GM10248 (cell line): ENCODE measurements at regions not wholly inside any gene's neighbourhood (a gene's known extent, or its start where the extent isn't known, plus 50 kb on each side); places are given as distances from the start of the nearest gene placed in this dataset.

ENCODE experiments used
- CTCF ChIA-PET: fragments of 300-600 bp; sonication (Branson Sonifier 250); formaldehyde crosslinking; extraction: SDS; loops from one replicate; lab custom pipeline; 2021; ENCODE audit warnings: antibody characterized with exemption; lab: Yijun Ruan, JAX
- POLR2A ChIA-PET: fragments of 350-650 bp; sonication (Branson Sonifier 250); formaldehyde crosslinking; extraction: SDS; loops from one replicate; lab custom pipeline; 2020; ENCODE audit warnings: antibody characterized with exemption; lab: Yijun Ruan, JAX
- DNase-seq: peaks from one replicate; pipeline ENCODE4 v3.0.0; 2012; ENCODE audit errors: extremely low spot score
- CTCF ChIP-seq: IDR thresholded peaks from 2 replicates; pipeline ENCODE4 v1.5.1; 2012; ENCODE audit warnings: mild to moderate bottlenecking, low read depth; ENCODE audit errors: extremely low read depth, missing control alignments, control extremely low read depth

GRCh38 chr1:115499253-115499652, 142.5 kb upstream of the VANGL1 start:
- ChIA-PET CTCF (no interaction called here), POLR2A (no interaction called here)
- no peak for DNase-seq
- TF ChIP-seq CTCF = no peak

GRCh38 chr1:115496904-115497527, 144.8 kb upstream of the VANGL1 start:
- ChIA-PET POLR2A (no interaction called here), CTCF (no interaction called here)
- no peak for DNase-seq
- no peak for TF ChIP-seq CTCF

GRCh38 chr1:115495625-115496024, 146.1 kb upstream of the VANGL1 start:
- no peak for DNase-seq
- TF ChIP-seq CTCF = no peak
- ChIA-PET POLR2A (no interaction called here), CTCF (interaction anchor here (0.7 kb wide), 1 partner anchor 14 kb away, joined by 3 read pairs; no protein-coding TSS in a partner anchor)

GRCh38 chr1:115495111-115495510, 146.7 kb upstream of the VANGL1 start:
- no peak for DNase-seq
- no peak for TF ChIP-seq CTCF
- POLR2A ChIA-PET = no interaction called here
- CTCF ChIA-PET = no interaction called here

GRCh38 chr1:115493834-115494233, 147.9 kb upstream of the VANGL1 start:
- ChIA-PET CTCF (no interaction called here), POLR2A (no interaction called here)
- DNase-seq = no peak
- no peak for TF ChIP-seq CTCF

- ChIA-PET CTCF (interaction anchor here (0.8 kb wide), 1 partner anchor 26 kb away, joined by 3 read pairs; no protein-coding TSS in a partner anchor), POLR2A (no interaction called here)
- TF ChIP-seq CTCF = no peak
- no peak for DNase-seq
Measured at GRCh38 chr1:115492880-115493279, 148.9 kb upstream of the VANGL1 start.

GRCh38 chr1:115492019-115492595, 149.7 kb upstream of the VANGL1 start:
- ChIA-PET CTCF (interaction anchor here (0.8 kb wide), 1 partner anchor 27 kb away, joined by 3 read pairs; no protein-coding TSS in a partner anchor), POLR2A (no interaction called here)
- no peak for TF ChIP-seq CTCF
- DNase-seq = no peak
